Tibial nerve (tissue), 4 donors: ENCODE measurements at regions not wholly inside any gene's neighbourhood (a gene's known extent, or its start where the extent isn't known, plus 50 kb on each side); places are given as distances from the start of the nearest gene placed in this dataset.

ENCODE experiments used
- CTCF ChIP-seq, 5 experiments: fragments of 200-600 bp in 3 of 5; fragments of 450-650 bp in 2 of 5; sonication (generic) in 3 of 5; IDR thresholded peaks; one replicate each; pipeline ENCODE4 v1.5.1; 2016 to 2019; ENCODE audit warnings: antibody characterized with exemption in 5 of 5, mild to moderate bottlenecking in 3 of 5, moderate library complexity in 2 of 5
- EP300 ChIP-seq, 2 donors: sonication (generic); formaldehyde crosslinking; IDR thresholded peaks; one replicate each; pipeline ENCODE4 v1.6.1; 2017; ENCODE audit warnings: antibody characterized with exemption in 2 of 2, mild to moderate bottlenecking in 1 of 2
- POLR2A ChIP-seq, 2 donors: fragments of 450-650 bp; IDR thresholded peaks; one replicate each; pipeline ENCODE4 v1.6.1; 2017; ENCODE audit warnings: antibody characterized with exemption in 2 of 2, mild to moderate bottlenecking in 2 of 2, moderate library complexity in 2 of 2

GRCh38 chr9:88657893-88658292, 122.9 kb downstream of the NXNL2 start:
- TF ChIP-seq CTCF (IDR thresholded peaks at IDR 0.05) (no peak), POLR2A (IDR thresholded peaks at IDR 0.05) (no peak), EP300 (IDR thresholded peaks at IDR 0.05) (no peak)
